Thyroid gland (tissue), 4 donors: ENCODE measurements at regions not wholly inside any gene's neighbourhood (a gene's known extent, or its start where the extent isn't known, plus 50 kb on each side); places are given as distances from the start of the nearest gene placed in this dataset.

Source experiments
- CTCF ChIP-seq, 6 experiments: fragments of 200-600 bp in 3 of 6; fragments of 450-650 bp in 3 of 6; sonication (generic) in 3 of 6; IDR thresholded peaks; one replicate each; pipeline ENCODE4 v1.5.1; 2016 to 2019; ENCODE audit warnings: antibody characterized with exemption in 6 of 6, mild to moderate bottlenecking in 2 of 6, inconsistent platforms in 1 of 6, moderate library complexity in 1 of 6
- POLR2A ChIP-seq, 2 donors: fragments of 450-650 bp; IDR thresholded peaks; one replicate each; pipeline ENCODE4 v1.6.1; 2017; ENCODE audit warnings: antibody characterized with exemption in 2 of 2, mild to moderate bottlenecking in 2 of 2, moderate library complexity in 1 of 2

GRCh38 chr5:29157975-29158374 lies 2035.5 kb upstream of the CDH6 start:
- TF ChIP-seq CTCF (IDR thresholded peaks at IDR 0.05) (no peak), POLR2A (IDR thresholded peaks at IDR 0.05) (no peak)
